SK-N-SH (cell line): ENCODE measurements at regions not wholly inside any gene's neighbourhood (a gene's known extent, or its start where the extent isn't known, plus 50 kb on each side); places are given as distances from the start of the nearest gene placed in this dataset.

ENCODE experiments used
- CTCF ChIA-PET: fragments of 300-600, 350-600 bp; formaldehyde crosslinking; extraction: SDS; loops from one replicate; lab custom pipeline; 2021; lab: Yijun Ruan, JAX
- POLR2A ChIA-PET: fragments of 350-600 bp; sonication (Branson Sonifier 250); formaldehyde crosslinking; extraction: SDS; loops from one replicate; lab custom pipeline; 2020; ENCODE audit warnings: antibody characterized with exemption, inconsistent platforms; lab: Yijun Ruan, JAX
- DNase-seq: peaks from one replicate; pipeline ENCODE4 v3.0.0; 2012
- H2AFZ ChIP-seq: fragments of 200-600 bp; sonication (generic); 2 replicates; pipeline ENCODE4 v1.8.1; 2016; ENCODE audit warnings: antibody characterized with exemption, mild to moderate bottlenecking, low read depth
- H3F3A ChIP-seq: fragments of 200-600 bp; sonication (generic); replicated peaks from 2 replicates; pipeline ENCODE3; 2016; ENCODE audit warnings: antibody characterized with exemption, mild to moderate bottlenecking; ENCODE audit not compliant: insufficient read depth
- H3K27ac ChIP-seq, 2 experiments: fragments of 200-500 bp in 1 of 2; fragments of 200-600 bp in 1 of 2; sonication (Bioruptor generic) in 1 of 2; sonication (generic), shearing (Covaris generic) in 1 of 2; 2 replicates each; pipeline versions ENCODE4 v1.5.1 to v1.6.1; 2014 to 2016; ENCODE audit warnings: low read depth in 2 of 2, inconsistent platforms in 1 of 2, low read length in 1 of 2, mild to moderate bottlenecking in 1 of 2, mixed read lengths in 1 of 2
- H3K27me3 ChIP-seq: fragments of 200-600 bp; sonication (generic), shearing (Covaris generic); 2 replicates; pipeline ENCODE4 v1.6.1; 2016; ENCODE audit warnings: mixed run types; ENCODE audit not compliant: insufficient read depth
- H3K36me3 ChIP-seq, 2 experiments: fragments of 200-500 bp in 1 of 2; fragments of 200-600 bp in 1 of 2; sonication (Bioruptor generic) in 1 of 2; sonication (generic) in 1 of 2; replicated peaks in 1 of 2; 2 replicates each; pipeline versions ENCODE3 to v1.5.1; 2014 to 2016; ENCODE audit warnings: low read length in 1 of 2, mild to moderate bottlenecking in 1 of 2; ENCODE audit not compliant: insufficient read depth in 2 of 2, control insufficient read depth in 1 of 2
- H3K4me1 ChIP-seq, 2 experiments: fragments of 200-500 bp in 1 of 2; fragments of 200-600 bp in 1 of 2; sonication (Bioruptor generic) in 1 of 2; sonication (generic), shearing (Covaris generic) in 1 of 2; 2 replicates each; pipeline versions ENCODE4 v1.5.1 to v1.6.1; 2014 to 2016; ENCODE audit warnings: low read depth in 1 of 2, low read length in 1 of 2, mixed run types in 1 of 2; ENCODE audit not compliant: insufficient read depth in 2 of 2, control insufficient read depth in 1 of 2
- H3K4me2 ChIP-seq: fragments of 200-600 bp; sonication (generic), shearing (Covaris generic); 2 replicates; pipeline ENCODE4 v1.6.1; 2017; ENCODE audit warnings: mixed run types
- H3K4me3 ChIP-seq, 2 experiments: fragments of 200-500 bp in 1 of 2; fragments of 200-600 bp in 1 of 2; sonication (Bioruptor generic) in 1 of 2; sonication (generic), shearing (Covaris generic) in 1 of 2; 2 replicates each; pipeline versions ENCODE4 v1.5.1 to v1.8.1; 2014 to 2016; ENCODE audit warnings: low read depth in 2 of 2, inconsistent platforms in 1 of 2, low read length in 1 of 2, mild to moderate bottlenecking in 1 of 2, mixed read lengths in 1 of 2, moderate library complexity in 1 of 2
- H3K79me2 ChIP-seq: fragments of 200-600 bp; sonication (generic); 2 replicates; pipeline ENCODE4 v1.8.1; 2017; ENCODE audit warnings: mild to moderate bottlenecking; ENCODE audit not compliant: insufficient read depth
- H3K9ac ChIP-seq: fragments of 200-600 bp; sonication (generic); 2 replicates; pipeline ENCODE4 v1.6.1; 2017; ENCODE audit warnings: mixed run types
- H3K9me2 ChIP-seq: fragments of 200-600 bp; sonication (generic); 2 replicates; pipeline ENCODE4 v1.6.1; 2017; ENCODE audit warnings: mixed run types
- H3K9me3 ChIP-seq: fragments of 200-600 bp; sonication (generic); 2 replicates; pipeline ENCODE4 v1.6.1; 2017; ENCODE audit warnings: mixed run types, mild to moderate bottlenecking, moderate library complexity
- H4K20me1 ChIP-seq: fragments of 200-600 bp; sonication (generic); 2 replicates; pipeline ENCODE4 v1.6.1; 2017; ENCODE audit warnings: mild to moderate bottlenecking, mixed run types; ENCODE audit not compliant: insufficient read depth
- EZH2phosphoT487 ChIP-seq: fragments of 200-600 bp; sonication (generic); IDR thresholded peaks from 2 replicates; pipeline ENCODE4 v1.6.1; 2017; ENCODE audit warnings: low read depth, mixed run types, mild to moderate bottlenecking, antibody characterized with exemption, moderate library complexity, borderline replicate concordance
- FOSL2 ChIP-seq: IDR thresholded peaks from 2 replicates; pipeline ENCODE4 v1.4.0; 2012; ENCODE audit warnings: low read depth, mild to moderate bottlenecking, moderate library complexity, borderline replicate concordance
- NFIC ChIP-seq: IDR thresholded peaks from 2 replicates; pipeline ENCODE4 v1.4.0; 2012; ENCODE audit warnings: borderline replicate concordance
- RCOR1 ChIP-seq: fragments of 150-350 bp; IDR thresholded peaks from 2 replicates; pipeline ENCODE4 v1.6.1; 2017; ENCODE audit warnings: antibody characterized with exemption, low read length
- SIN3A ChIP-seq: IDR thresholded peaks from 2 replicates; pipeline ENCODE4 v1.6.1; 2012; ENCODE audit warnings: low read depth, mild to moderate bottlenecking, low read length, moderate library complexity, borderline replicate concordance
- WGBS: methylation state at CpG from one replicate; pipeline ENCODE4 v1.1.6; 2017; ENCODE audit warnings: low lambda C conversion rate; 5-methylcytosine and 5-hydroxymethylcytosine counted together
- TF ChIP-seq, protein P1 (sequence below): IDR thresholded peaks from 2 replicates; pipeline ENCODE4 v1.6.1; 2012; ENCODE audit warnings: mild to moderate bottlenecking, low read depth, low read length, moderate library complexity
- TF ChIP-seq, protein P2 (sequence below): fragments of 150-350 bp; IDR thresholded peaks from 2 replicates; pipeline ENCODE4 v1.6.1; 2016; ENCODE audit warnings: mild to moderate bottlenecking, low read depth, low read length
- TF ChIP-seq, protein P3 (sequence below): IDR thresholded peaks from 2 replicates; pipeline ENCODE4 v1.4.0; 2012; ENCODE audit warnings: low read depth

DNA sequence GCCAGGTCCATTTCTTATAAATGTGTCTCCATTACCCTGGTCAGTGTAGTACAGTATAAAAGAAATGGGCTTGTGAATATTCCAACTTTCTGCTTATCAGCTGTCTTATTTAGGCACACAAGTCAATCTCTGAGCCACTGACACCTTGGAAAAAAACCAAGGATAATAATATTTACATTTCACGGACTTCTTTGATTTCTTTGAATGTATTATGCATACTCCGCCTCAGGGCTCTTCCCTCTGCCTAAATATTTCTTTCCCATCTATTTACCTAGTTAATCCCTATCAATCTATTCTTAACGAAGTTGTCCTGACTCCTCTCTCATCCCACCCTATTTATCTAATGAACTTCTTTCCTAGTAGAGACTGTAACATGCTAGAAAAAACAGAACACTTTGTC, 253.8 kb downstream of the CRPPA start (continued):
- TF ChIP-seq, protein P1, sequence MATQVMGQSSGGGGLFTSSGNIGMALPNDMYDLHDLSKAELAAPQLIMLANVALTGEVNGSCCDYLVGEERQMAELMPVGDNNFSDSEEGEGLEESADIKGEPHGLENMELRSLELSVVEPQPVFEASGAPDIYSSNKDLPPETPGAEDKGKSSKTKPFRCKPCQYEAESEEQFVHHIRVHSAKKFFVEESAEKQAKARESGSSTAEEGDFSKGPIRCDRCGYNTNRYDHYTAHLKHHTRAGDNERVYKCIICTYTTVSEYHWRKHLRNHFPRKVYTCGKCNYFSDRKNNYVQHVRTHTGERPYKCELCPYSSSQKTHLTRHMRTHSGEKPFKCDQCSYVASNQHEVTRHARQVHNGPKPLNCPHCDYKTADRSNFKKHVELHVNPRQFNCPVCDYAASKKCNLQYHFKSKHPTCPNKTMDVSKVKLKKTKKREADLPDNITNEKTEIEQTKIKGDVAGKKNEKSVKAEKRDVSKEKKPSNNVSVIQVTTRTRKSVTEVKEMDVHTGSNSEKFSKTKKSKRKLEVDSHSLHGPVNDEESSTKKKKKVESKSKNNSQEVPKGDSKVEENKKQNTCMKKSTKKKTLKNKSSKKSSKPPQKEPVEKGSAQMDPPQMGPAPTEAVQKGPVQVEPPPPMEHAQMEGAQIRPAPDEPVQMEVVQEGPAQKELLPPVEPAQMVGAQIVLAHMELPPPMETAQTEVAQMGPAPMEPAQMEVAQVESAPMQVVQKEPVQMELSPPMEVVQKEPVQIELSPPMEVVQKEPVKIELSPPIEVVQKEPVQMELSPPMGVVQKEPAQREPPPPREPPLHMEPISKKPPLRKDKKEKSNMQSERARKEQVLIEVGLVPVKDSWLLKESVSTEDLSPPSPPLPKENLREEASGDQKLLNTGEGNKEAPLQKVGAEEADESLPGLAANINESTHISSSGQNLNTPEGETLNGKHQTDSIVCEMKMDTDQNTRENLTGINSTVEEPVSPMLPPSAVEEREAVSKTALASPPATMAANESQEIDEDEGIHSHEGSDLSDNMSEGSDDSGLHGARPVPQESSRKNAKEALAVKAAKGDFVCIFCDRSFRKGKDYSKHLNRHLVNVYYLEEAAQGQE: no peak
- TF ChIP-seq, all 33 proteins: peak for 0

DNA sequence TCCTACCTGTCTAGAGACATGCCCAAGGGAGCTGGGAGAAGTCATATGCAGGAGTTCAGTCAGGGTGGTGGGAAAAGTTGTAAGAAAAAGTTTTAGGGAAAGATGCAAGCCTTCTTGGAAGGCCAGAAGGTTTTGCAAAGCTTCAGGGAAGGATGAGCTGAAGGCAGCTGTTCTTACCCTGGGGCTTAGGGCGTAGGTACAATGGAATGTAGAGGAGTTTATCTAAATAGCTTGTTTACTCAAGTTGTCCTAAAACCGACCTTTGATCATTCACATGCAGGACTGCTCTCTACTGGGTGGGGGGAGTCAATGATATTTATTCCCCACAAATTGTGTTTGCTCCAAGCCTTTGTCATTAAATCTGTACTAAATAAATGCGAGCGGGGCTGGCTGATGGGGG, 277.0 kb downstream of the CRPPA start:
- no peaks in the 10 kb centered on the region for H3K4me1 ChIP-seq
- 9% methylated on average over 4 of the region's 4 CpGs for WGBS
- no peak overlapping the region for H3K27ac ChIP-seq
- no peaks in the 10 kb centered on the region for H3F3A ChIP-seq
- no peak overlapping the region for H3K9ac ChIP-seq
- ChIA-PET POLR2A (no interaction called here), CTCF (no interaction called here)
- no peaks in the 10 kb centered on the region for H3K79me2 ChIP-seq
- no peaks in the 10 kb centered on the region for H3K36me3 ChIP-seq
- H3K9me3 ChIP-seq: peaks cover 11% of the 10 kb centered on the region
- no peak overlapping the region for H2AFZ ChIP-seq
- H3K4me2 ChIP-seq: no peak overlapping the region
- no peaks in the 10 kb centered on the region for H4K20me1 ChIP-seq
- H3K27me3 ChIP-seq: no peaks in the 10 kb centered on the region
- TF ChIP-seq RCOR1: no peak
- TF ChIP-seq, protein P2, sequence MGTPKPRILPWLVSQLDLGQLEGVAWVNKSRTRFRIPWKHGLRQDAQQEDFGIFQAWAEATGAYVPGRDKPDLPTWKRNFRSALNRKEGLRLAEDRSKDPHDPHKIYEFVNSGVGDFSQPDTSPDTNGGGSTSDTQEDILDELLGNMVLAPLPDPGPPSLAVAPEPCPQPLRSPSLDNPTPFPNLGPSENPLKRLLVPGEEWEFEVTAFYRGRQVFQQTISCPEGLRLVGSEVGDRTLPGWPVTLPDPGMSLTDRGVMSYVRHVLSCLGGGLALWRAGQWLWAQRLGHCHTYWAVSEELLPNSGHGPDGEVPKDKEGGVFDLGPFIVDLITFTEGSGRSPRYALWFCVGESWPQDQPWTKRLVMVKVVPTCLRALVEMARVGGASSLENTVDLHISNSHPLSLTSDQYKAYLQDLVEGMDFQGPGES: no peak
- DNase-seq: no peak
- no peak overlapping the region for H3K4me3 ChIP-seq
- H3K9me2 ChIP-seq: no peaks in the 10 kb centered on the region

DNA sequence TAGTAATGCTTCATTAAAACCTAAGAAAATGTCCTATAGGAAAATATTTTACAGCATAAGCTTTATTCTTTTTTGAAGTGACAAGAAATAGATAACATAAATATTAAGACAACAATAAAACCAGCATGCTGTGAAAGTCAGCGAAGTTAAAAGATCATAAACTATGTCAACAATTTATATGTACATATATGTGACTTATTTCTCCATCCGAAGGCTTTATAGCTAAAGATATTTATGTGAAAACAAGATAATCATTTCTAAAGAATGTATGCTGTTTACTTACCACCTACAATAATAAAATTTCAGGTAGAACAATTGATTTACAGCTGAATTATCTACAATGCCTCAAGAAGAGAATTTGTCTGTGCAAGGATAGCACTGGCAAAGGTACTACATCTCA, 283.4 kb downstream of the CRPPA start:
- Histone ChIP-seq H3K27me3 (no peaks in the 10 kb centered on the region), H4K20me1 (no peaks in the 10 kb centered on the region), H3F3A (no peaks in the 10 kb centered on the region), H3K4me3 (no peak overlapping the region), H3K4me1 (no peaks in the 10 kb centered on the region; a peak in 1 of 4 replicates), H2AFZ (no peak overlapping the region; the same call in 1 of the 2 replicates), H3K9me2 (no peaks in the 10 kb centered on the region), H3K36me3 (no peaks in the 10 kb centered on the region), H3K9ac (no peak overlapping the region), H3K4me2 (no peak overlapping the region), H3K79me2 (no peaks in the 10 kb centered on the region), H3K27ac (no peak overlapping the region), H3K9me3 (no peaks in the 10 kb centered on the region)
- POLR2A ChIA-PET: no interaction called here
- 26% methylated on average over 2 of the region's 2 CpGs for WGBS
- no peak for DNase-seq
- CTCF ChIA-PET: interaction anchor here (1.2 to 2.1 kb wide), 3 partner anchors 14 to 442 kb away, joined by 3 to 7 read pairs (median 5); no protein-coding TSS in a partner anchor
- TF ChIP-seq NFIC: no peak
- TF ChIP-seq SIN3A: no peak
- TF ChIP-seq, protein P2: no peak
- TF ChIP-seq, protein P3, sequence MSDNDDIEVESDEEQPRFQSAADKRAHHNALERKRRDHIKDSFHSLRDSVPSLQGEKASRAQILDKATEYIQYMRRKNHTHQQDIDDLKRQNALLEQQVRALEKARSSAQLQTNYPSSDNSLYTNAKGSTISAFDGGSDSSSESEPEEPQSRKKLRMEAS: no peak
- no peak for TF ChIP-seq EZH2phosphoT487
- no peak for TF ChIP-seq FOSL2
